GM21367 (cell line): ENCODE measurements at regions not wholly inside any gene's neighbourhood (a gene's known extent, or its start where the extent isn't known, plus 50 kb on each side); places are given as distances from the start of the nearest gene placed in this dataset.
"Not testable (repeated sequence)": the region's sequence is repeated elsewhere in the genome, so short reads cannot be mapped to it uniquely, and the experiment has no call there.

Experiments used
- ATAC-seq: cut with Tn5 transposase; IDR thresholded peaks from one replicate; pipeline ENCODE4 v1.9.1; 2021; ENCODE audit not compliant: unreplicated experiment

DNA sequence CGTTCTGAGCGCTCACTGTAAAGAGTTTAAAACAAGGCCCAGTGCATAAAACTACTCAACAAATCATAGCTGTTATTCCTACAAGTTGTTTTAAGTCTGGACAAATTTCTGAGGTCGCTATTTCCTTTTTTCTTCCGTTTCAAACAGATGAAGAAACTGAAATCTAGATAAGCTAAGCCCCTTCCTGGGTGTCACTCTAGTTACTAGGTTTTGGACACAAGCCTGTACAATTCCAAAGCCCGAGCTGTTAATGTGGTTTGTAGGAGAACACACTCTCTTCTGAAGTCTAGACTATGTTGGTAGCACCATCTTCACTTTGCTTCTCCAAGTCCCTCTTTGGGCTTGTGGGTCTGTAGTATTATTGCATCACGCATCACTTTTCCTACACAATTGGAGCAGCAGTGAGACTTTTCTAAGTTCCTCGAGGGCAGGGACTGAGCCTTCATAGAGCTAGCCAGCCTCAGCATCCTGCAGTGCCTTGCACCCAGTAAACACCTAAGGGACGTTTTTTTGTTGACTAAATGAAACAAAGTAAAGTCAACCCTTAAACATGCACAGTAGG, 142.6 kb upstream of the PROK2 start:
- ATAC-seq, result no peak

DNA sequence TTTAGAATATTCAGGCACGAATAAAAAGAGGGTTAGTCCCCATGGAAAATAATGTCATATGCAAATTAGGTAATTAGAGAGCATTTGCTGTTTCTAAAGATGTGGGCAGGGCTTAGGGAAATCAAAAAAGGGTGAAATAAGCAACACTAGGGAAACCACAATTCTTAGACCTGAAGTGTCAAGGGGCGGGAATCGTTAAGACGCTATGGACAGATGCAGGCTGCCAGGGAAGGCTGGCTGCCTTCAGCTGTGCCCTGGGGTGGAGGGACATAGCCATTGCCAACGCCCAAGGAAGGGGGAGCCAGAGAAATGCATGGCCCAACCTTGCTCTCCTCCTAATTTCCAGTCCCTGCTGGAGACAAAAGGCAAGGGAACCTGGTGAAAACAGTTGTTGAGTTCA, 141.7 kb upstream of the PROK2 start:
- ATAC-seq, result no peak

DNA sequence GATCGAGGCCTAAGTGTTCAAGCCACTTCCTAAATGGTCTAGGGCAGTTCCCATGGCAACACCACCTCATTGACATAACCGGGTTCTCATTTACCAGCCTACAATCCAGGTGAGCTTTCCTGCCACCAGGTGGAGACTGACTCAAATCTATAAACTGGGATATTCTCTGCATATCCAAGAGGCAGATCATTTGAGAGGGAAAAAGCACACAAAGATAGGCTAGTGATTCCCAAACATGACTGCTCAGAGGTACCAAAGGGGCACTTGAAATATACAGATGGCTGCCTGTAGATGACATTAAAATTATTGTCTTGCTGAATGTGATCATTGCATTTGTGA, 141.3 kb upstream of the PROK2 start:
- no peak for ATAC-seq

GRCh38 chr3:71925511-71926261, 140.7 kb upstream of the PROK2 start:
- ATAC-seq, result not testable (repeated sequence)

- ATAC-seq, result no peak
Observed at GRCh38 chr3:71924721-71925120, 139.8 kb upstream of the PROK2 start.

DNA sequence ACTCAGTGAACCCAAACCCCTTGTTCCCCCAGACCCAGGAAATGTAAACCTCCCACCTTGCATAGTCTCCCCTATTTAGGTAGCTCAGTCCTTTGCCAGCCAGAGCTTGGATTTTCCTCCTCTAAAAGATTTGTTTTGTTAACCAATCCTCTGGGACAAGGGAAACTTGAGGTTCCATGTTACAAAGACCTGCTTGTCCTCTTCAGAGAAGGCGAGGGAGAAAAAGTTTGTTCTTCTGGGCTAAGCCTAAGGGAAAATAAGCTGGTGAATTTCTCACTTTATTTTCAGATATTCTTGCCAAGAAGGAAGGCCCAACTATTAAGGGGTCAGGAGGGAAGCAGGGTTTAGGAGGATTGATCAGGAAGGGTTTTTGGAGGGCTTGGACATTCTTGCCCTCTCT, 136.1 kb upstream of the PROK2 start:
- no peak for ATAC-seq

DNA sequence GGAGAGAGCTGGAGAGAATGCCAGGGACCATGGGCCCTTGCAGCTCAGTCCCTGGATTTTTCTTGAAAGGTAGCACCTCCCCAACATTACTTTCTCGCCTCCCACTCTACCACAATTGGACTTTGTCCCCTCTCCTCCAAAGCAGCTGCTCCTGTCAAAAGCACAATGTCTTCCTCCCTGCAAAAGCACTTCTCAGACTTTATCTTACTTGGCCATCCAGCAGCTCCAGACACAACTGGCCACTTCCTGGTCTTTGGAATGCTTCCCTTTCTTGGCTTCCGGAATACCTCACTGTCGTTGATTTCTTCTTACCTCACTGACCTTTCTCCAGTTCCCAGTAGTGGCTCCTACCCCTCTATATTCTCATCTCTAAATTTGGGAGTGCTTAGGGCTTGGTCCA, 134.6 kb upstream of the PROK2 start:
- no peak for ATAC-seq

DNA sequence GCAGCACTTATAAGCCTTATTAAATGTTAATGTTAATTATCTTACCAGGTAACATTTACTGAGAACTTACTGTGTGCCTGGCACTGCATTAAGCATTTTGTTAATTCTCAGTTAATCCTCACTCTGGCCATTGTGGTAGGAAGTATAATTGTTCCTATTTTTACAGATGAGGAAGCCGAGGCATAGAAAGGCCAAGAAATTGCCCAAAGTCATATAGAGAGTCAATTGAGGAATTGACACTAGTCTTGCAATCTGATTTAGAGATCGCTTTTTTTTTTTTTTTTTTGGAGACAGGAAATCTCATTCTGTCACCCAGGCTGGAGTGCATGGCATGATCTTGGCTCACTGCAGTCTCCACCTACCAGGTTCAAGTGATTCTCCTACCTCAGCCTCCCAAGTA, 132.6 kb upstream of the PROK2 start:
- no peak for ATAC-seq

GRCh38 chr3:71916747-71917369, 131.9 kb upstream of the PROK2 start:
- ATAC-seq, result no peak

- no peak for ATAC-seq
Observed at GRCh38 chr3:71912839-71913495, 128.0 kb upstream of the PROK2 start.

GRCh38 chr3:71910108-71910507, 125.2 kb upstream of the PROK2 start:
- ATAC-seq, result no peak

DNA sequence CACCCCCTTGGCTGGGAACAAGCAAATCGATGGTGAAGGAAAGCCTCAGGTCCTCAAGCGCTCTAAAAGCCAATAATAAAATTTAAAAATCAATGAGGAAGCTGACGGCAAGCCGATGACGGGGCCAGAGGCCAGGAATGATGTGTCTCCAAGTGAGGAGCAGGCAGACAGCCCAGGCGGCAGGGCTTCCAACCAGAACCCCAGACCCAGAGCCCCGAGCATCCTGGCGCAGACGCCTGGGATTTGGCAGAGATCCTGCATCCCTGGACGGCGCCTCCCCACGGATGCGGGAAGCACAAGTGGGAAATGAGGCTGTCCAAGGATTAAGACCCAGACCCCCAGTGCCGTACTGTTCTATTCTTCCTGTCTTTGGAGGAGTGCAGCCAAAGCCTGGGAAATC, 123.0 kb upstream of the PROK2 start:
- no peak for ATAC-seq

DNA sequence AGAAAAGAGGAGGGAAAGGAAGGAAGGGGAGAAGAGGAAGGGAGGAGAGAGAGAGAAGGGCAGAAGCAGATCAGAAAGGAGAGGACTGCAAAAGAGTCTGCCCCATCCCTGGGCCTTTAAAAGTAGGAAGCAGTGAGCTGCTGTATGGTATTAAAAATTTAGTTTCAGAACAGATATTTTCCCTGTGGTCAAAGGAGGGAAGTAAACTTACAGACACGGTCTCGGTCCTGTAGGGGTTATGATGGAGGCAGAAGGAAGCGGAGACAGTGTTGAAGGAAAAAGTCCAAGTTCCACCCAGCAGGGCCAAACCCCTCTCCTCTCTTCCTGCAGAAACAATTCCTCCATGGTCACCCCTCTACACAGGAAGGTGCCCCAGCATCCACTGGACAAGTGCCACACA, 122.0 kb upstream of the PROK2 start:
- no peak for ATAC-seq

GRCh38 chr3:71905426-71905825, 120.5 kb upstream of the PROK2 start:
- peak; percentile 94 for ATAC-seq

GRCh38 chr3:71903936-71904335, 119.0 kb upstream of the PROK2 start:
- ATAC-seq, result no peak

DNA sequence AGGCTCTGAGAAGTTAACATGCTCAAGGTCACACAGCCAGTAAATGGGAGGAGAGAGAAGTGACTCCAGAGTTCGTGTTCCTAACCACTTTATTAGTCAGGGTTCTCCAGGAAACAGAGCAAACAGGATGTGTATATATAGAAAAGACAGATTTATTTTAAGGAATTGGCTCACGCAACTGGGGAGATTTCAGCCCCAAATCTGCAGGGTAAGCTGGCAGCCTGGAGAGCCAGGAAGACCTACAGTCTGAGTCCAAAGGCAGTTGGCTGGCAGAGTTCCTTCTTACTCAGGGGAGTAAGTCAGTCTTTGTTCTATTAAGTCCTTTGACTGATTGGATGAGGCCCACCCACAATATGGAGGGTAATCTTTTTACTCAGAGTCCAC, 118.2 kb upstream of the PROK2 start:
- ATAC-seq, result no peak

DNA sequence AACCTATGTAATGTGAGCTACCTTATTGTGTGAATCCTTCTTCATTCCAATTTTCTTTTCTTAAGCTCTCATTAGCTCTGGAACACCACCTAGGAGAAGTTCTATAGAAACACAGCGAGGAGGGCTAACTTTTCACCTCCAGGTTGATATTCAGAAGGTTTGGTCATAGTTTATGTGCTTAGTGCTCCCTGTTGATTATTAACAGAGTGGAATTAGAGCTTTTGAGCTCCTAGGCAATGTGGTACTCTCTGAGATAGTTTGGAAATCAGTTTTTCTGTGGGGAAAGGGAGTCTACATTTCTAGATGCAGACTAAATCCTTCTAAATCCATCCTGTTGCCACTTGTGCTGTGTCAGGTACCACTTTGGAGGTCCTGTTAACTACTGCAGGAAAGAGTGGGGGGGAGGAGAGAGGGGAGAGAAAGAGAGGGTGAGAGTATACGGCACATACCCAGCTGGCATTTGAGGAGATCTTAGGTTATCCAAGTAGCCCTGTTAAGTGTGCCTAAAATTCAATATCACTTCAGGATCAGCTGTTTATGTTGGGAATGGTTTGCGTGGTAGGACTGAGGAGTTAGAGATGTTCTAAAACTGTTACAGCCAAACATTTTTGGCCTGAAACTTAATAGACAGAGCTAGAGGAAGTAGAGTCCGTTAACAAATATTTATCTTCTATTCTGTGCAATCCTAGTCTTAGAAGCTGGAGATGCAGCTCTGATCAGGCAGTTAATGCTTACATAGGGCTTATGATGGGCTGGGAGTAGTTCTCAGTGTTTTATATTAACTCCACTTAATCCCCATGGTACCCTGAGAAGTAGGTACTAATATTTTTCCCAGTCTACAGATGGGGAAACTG, 117.5 kb upstream of the PROK2 start:
- ATAC-seq, result no peak

- no peak for ATAC-seq
Observed at GRCh38 chr3:71901645-71902044, 116.7 kb upstream of the PROK2 start.

DNA sequence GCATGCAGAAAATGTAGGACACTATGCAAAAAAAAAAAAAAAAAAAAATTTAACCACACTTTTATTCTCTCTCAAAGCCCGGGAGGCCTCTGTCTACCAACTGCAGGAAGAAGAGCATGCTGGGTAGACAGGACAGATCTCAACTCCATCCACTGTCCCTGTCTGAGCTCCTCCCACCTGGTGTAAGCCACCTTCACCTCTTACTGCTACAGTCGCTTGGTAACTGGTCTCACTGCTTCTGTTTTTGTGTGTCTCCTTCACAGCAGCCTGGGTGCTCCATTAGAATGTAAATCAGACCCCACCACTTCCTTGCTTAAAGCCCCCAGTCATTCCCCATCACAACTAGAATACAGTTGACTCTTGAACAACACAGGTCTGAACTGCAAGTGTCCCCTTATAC, 115.1 kb upstream of the PROK2 start:
- no peak for ATAC-seq

DNA sequence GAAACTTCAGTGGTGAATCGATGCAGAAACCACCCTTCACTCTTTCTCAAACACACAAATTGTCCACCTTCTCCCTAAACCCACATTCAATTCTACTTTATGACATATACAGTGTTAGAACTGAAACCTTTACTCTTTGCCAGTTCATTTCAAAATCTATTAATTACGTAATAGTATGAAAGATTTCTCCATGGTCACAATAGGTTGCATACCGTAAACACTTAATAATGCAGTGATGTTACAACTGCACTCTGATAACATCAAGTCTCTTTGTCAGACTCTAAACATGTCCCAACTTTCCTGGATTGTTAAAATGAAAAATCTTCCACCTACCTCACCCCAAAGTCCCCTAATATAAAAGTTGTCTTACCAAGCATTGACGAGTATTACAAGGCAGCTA, 111.8 kb upstream of the PROK2 start:
- no peak for ATAC-seq
